HL-60 (cell line): ENCODE measurements at regions not wholly inside any gene's neighbourhood (a gene's known extent, or its start where the extent isn't known, plus 50 kb on each side); places are given as distances from the start of the nearest gene placed in this dataset.

Source experiments
- DNase-seq, 2 experiments: peaks; one replicate each; pipeline ENCODE4 v3.0.0-alpha.2; 2010 to 2020; ENCODE audit warnings: low read depth in 1 of 2, low spot score in 1 of 2
- H3K27ac ChIP-seq: fragments of 250-450 bp; sonication (Bioruptor Pico); replicated peaks from 2 replicates; pipeline ENCODE4 v1.5.1; 2020; ENCODE audit warnings: mild to moderate bottlenecking, moderate library complexity
- H3K27me3 ChIP-seq: fragments of 250-450 bp; sonication (Bioruptor Pico); 2 replicates; pipeline ENCODE4 v1.5.1; 2021; ENCODE audit warnings: mild to moderate bottlenecking, moderate library complexity; ENCODE audit not compliant: insufficient read depth, poor library complexity, severe bottlenecking
- H3K4me3 ChIP-seq: replicated peaks from 2 replicates; pipeline ENCODE4 v1.5.1; 2011; ENCODE audit warnings: mild to moderate bottlenecking, control low read depth, low read length; ENCODE audit not compliant: insufficient read depth
- CTCF ChIP-seq: IDR thresholded peaks from one replicate; pipeline ENCODE4 v1.5.1; 2011; ENCODE audit warnings: low read length, control low read depth, inconsistent platforms; ENCODE audit not compliant: insufficient read depth
- GABPA ChIP-seq: IDR thresholded peaks from 2 replicates; pipeline ENCODE4 v1.6.1; 2012; ENCODE audit warnings: low read depth
- POLR2AphosphoS5 ChIP-seq: IDR thresholded peaks from 2 replicates; pipeline ENCODE4 v1.6.1; 2012; ENCODE audit warnings: low read depth
- SPI1 ChIP-seq: IDR thresholded peaks from 2 replicates; pipeline ENCODE4 v1.6.1; 2012; ENCODE audit warnings: low read depth, mild to moderate bottlenecking, borderline replicate concordance
- TF ChIP-seq, protein P1 (sequence below): IDR thresholded peaks from 2 replicates; pipeline ENCODE4 v1.6.1; 2012; ENCODE audit warnings: low read depth; ENCODE audit not compliant: insufficient replicate concordance

DNA sequence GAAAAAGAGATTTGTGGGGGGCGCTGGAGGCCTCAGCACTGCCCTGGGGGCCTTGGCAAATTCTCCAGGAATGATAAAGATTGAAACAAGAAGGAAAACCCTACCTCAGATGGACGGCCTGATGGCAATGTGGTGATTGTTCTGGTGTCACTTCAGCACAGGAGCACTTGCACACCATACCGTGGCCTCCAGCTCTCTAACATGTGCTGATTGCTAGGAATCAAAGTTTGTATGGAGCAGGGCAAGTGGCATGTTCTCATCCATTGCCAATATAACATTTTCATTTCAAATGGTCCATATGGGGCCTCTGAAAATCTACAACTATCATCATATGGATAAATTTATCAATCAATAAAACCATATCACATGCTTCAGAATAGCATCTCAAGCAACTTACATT lies 253.0 kb downstream of the DEPDC1B start:
- no peak for DNase-seq
- TF ChIP-seq POLR2AphosphoS5 (no peak), SPI1 (no peak), CTCF (no peak), GABPA (no peak)
- TF ChIP-seq, protein P1, sequence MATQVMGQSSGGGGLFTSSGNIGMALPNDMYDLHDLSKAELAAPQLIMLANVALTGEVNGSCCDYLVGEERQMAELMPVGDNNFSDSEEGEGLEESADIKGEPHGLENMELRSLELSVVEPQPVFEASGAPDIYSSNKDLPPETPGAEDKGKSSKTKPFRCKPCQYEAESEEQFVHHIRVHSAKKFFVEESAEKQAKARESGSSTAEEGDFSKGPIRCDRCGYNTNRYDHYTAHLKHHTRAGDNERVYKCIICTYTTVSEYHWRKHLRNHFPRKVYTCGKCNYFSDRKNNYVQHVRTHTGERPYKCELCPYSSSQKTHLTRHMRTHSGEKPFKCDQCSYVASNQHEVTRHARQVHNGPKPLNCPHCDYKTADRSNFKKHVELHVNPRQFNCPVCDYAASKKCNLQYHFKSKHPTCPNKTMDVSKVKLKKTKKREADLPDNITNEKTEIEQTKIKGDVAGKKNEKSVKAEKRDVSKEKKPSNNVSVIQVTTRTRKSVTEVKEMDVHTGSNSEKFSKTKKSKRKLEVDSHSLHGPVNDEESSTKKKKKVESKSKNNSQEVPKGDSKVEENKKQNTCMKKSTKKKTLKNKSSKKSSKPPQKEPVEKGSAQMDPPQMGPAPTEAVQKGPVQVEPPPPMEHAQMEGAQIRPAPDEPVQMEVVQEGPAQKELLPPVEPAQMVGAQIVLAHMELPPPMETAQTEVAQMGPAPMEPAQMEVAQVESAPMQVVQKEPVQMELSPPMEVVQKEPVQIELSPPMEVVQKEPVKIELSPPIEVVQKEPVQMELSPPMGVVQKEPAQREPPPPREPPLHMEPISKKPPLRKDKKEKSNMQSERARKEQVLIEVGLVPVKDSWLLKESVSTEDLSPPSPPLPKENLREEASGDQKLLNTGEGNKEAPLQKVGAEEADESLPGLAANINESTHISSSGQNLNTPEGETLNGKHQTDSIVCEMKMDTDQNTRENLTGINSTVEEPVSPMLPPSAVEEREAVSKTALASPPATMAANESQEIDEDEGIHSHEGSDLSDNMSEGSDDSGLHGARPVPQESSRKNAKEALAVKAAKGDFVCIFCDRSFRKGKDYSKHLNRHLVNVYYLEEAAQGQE, result no peak
- no peak overlapping the region for H3K27ac ChIP-seq
- no peak overlapping the region for H3K4me3 ChIP-seq
- H3K27me3 ChIP-seq, result no peaks in the 10 kb centered on the region

- TF ChIP-seq POLR2AphosphoS5 (no peak), SPI1 (no peak), CTCF (no peak), GABPA (no peak)
- TF ChIP-seq, protein P1, result no peak
- no peak overlapping the region for H3K4me3 ChIP-seq
These were observed 254.0 kb downstream of the DEPDC1B start for GRCh38 chr5:60445921-60446320.

DNA sequence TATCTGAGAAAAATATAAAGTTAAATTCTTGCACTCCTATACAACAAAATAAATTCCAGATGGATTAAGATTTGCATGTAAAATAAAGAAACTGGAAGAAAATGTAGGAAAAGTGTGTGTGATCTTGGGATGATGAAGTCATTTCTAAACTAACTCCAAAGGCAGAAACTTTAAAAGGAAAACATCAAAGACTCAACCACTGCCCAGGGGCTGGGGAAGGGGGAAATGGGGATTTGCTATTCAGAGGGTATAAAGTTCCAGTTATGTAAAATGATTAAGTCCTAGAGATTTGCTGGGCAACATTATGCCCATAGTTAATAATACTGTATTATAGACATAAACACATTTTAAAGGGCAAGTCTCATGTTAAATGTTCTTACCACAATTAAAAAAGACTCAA lies 254.5 kb downstream of the DEPDC1B start:
- Histone ChIP-seq H3K27ac (no peak overlapping the region), H3K27me3 (no peaks in the 10 kb centered on the region), H3K4me3 (no peak overlapping the region)
- DNase-seq, result no peak
- TF ChIP-seq CTCF, result no peak

More at GRCh38 chr5:60445921-60446320, 254.0 kb downstream of the DEPDC1B start:
- H3K27ac ChIP-seq, result no peak overlapping the region
- no peak for DNase-seq
- H3K27me3 ChIP-seq, result no peaks in the 10 kb centered on the region

DNA sequence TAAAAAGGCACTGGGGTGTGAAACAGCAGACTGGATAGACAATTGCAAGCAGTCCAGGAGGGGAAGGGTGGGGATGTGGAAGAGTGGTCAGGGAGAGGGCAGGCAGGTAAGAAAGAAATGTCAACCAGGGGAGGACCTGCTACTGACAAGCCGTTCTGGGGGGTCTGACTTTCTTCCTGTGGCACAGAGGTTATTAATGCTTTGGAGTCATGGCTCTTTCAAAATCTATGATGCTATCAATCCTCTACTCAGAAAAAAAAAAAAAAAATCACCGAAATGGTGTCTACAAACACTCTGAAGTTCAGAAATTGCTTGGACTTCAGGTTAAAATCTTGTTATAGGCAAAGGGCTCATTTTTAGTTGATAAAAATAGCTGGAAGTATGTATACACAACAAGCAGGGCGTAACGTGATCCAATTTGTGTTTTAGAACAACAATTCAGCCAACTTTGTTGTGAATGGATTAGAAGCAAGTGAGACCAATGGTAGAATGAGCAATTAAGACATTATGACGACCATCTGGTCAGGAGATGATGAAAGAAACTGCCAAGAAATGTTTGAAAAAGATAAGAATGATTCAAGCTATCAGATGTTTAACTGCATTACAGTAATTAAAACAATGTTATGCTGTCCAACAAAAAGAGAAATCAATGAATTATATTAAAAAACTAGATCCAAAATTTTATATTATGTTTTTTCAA lies 255.2 kb downstream of the DEPDC1B start:
- TF ChIP-seq GABPA (no peak), SPI1 (no peak), POLR2AphosphoS5 (no peak), CTCF (no peak)
- TF ChIP-seq, protein P1, result no peak
- Histone ChIP-seq H3K4me3 (no peak overlapping the region), H3K27ac (no peak overlapping the region), H3K27me3 (no peaks in the 10 kb centered on the region)
- no peak for DNase-seq
